ENCODE measurements at regions not wholly inside any gene's neighbourhood (a gene's known extent, or its start where the extent isn't known, plus 50 kb on each side); places are given as distances from the start of the nearest gene placed in this dataset.

DNA sequence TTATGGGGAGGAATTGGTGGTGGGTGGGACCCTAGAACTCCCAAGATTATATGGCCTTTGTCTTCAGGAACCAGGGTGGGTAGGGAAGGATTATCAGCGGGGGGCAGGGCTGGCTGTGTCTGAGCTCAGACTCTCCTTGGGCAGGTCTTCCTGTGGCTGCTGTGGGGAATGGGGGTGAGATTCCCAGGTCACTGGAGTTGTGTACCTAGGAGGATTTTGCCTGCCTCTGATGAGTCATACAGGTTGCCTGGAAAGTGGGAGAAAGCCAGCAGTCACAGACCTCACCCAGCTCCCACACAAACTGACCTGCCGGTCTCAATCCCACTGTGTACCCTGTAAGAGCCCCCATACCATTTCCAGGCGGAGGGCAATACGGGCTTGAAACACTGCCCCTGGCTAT is 209.9 kb upstream of the CNTN3 start:
- no peak overlapping the region for H3K27ac ChIP-seq (ENCODE audit: low read depth, low read length)
- H2AFZ ChIP-seq (ENCODE audit: low read length), result 0 out of 2 replicates have a peak overlapping the region, but pooled peaks have one; percentile 32

More for the DNA sequence above, 209.9 kb upstream of the CNTN3 start:
- no peak overlapping the region for H4K5ac ChIP-seq (ENCODE audit: insufficient read length, low read depth, low read length)
- FAIRE-seq, result no peak
- H2BK15ac ChIP-seq (ENCODE audit: low read length), result no peak overlapping the region
- CTCF ChIA-PET (ENCODE audit: partially characterized antibody), result no interaction called here
- H4K8ac ChIP-seq (ENCODE audit: extremely low read depth, insufficient read depth, low read length), result no peak overlapping the region
- H3K23me2 ChIP-seq (ENCODE audit: low read depth, low read length), result no peaks in the 10 kb centered on the region
- H2BK120ac ChIP-seq (replicated peaks; ENCODE audit: low read depth, low read length), result no peak overlapping the region
- H3K36me3 ChIP-seq (ENCODE audit: control insufficient read depth in 2 of 4, insufficient read depth in 4 of 4, low read length in 3 of 4), result no peaks in the 10 kb centered on the region
- TF ChIP-seq BACH1 (IDR thresholded peaks at IDR 0.05; ENCODE audit: low read length), result no peak
- no peak for TF ChIP-seq KDM5A (IDR thresholded peaks at IDR 0.05; ENCODE audit: low read length)
- no peak for TF ChIP-seq SP1 (IDR thresholded peaks at IDR 0.05; ENCODE audit: low read depth, low read length)
- no peak for TF ChIP-seq KDM1A (IDR thresholded peaks at IDR 0.05; ENCODE audit: borderline replicate concordance, low read length)
- TF ChIP-seq, protein P1, sequence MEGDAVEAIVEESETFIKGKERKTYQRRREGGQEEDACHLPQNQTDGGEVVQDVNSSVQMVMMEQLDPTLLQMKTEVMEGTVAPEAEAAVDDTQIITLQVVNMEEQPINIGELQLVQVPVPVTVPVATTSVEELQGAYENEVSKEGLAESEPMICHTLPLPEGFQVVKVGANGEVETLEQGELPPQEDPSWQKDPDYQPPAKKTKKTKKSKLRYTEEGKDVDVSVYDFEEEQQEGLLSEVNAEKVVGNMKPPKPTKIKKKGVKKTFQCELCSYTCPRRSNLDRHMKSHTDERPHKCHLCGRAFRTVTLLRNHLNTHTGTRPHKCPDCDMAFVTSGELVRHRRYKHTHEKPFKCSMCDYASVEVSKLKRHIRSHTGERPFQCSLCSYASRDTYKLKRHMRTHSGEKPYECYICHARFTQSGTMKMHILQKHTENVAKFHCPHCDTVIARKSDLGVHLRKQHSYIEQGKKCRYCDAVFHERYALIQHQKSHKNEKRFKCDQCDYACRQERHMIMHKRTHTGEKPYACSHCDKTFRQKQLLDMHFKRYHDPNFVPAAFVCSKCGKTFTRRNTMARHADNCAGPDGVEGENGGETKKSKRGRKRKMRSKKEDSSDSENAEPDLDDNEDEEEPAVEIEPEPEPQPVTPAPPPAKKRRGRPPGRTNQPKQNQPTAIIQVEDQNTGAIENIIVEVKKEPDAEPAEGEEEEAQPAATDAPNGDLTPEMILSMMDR (IDR thresholded peaks at IDR 0.05; ENCODE audit: control extremely low read depth in 1 of 3, insufficient read depth in 1 of 3, low read depth in 1 of 3, low read length in 3 of 3), result no peak
- TF ChIP-seq POLR2AphosphoS5 (IDR thresholded peaks at IDR 0.05; ENCODE audit: low read depth, low read length), result no peak
- TF ChIP-seq MAFK (IDR thresholded peaks at IDR 0.05; ENCODE audit: low read depth, low read length), result no peak
- TF ChIP-seq GTF2F1 (IDR thresholded peaks at IDR 0.05; ENCODE audit: borderline replicate concordance, low read depth, low read length), result no peak
- no peak for TF ChIP-seq SIN3A (conservative IDR thresholded peaks at IDR 0.05 in 1 of 2, IDR thresholded peaks at IDR 0.05 in 1 of 2; ENCODE audit: low read depth in 1 of 2, low read length in 2 of 2)
- no peak for TF ChIP-seq JUN (IDR thresholded peaks at IDR 0.05; ENCODE audit: low read depth, low read length)
- TF ChIP-seq EGR1 (IDR thresholded peaks at IDR 0.05; ENCODE audit: borderline replicate concordance, low read depth, low read length), result no peak
- TF ChIP-seq RFX5 (IDR thresholded peaks at IDR 0.05; ENCODE audit: borderline replicate concordance, low read depth, low read length), result no peak
- no peaks in the 10 kb centered on the region; a peak in 1 of 4 replicates for H3K9me3 ChIP-seq (ENCODE audit: insufficient read depth in 2 of 2, low read depth in 1 of 2, low read length in 1 of 2)
- no peak overlapping the region for H3K9ac ChIP-seq (replicated peaks in 1 of 4; ENCODE audit: extremely low read depth in 1 of 4, low read depth in 3 of 4, low read length in 3 of 4)
- H3K27me3 ChIP-seq (replicated peaks in 1 of 4; ENCODE audit: control insufficient read depth in 3 of 4, extremely low read depth in 1 of 4, insufficient read depth in 3 of 4, low read length in 3 of 4), result no peaks in the 10 kb centered on the region
- H2BK12ac ChIP-seq (ENCODE audit: low read depth, low read length), result no peak overlapping the region
- no peak overlapping the region for H2AK5ac ChIP-seq (ENCODE audit: low read depth, low read length)
- no peak overlapping the region for H3K23ac ChIP-seq (ENCODE audit: insufficient read length)
- H3K18ac ChIP-seq (ENCODE audit: extremely low read depth, low read length), result no peak overlapping the region
- no peaks in the 10 kb centered on the region for H4K20me1 ChIP-seq (replicated peaks in 1 of 2; ENCODE audit: control insufficient read depth in 1 of 2, insufficient read depth in 2 of 2, low read length in 2 of 2)
- 94% methylated on average over 4 of the region's 4 CpGs; no CpG with 5 or more reads in 1 of the 2 experiments for WGBS, 2 experiments (ENCODE audit: extremely low coverage in 1 of 2, insufficient coverage in 1 of 2, insufficient read length in 1 of 2, insufficient replicate concordance in 2 of 2, low coverage in 1 of 2, low lambda C conversion rate in 2 of 2, missing lambda C conversion rate in 1 of 2)
- H3K4me1 ChIP-seq (replicated peaks in 1 of 4; ENCODE audit: control insufficient read depth in 3 of 4, insufficient read depth in 4 of 4, low read length in 3 of 4), result no peaks in the 10 kb centered on the region
- H4K91ac ChIP-seq (replicated peaks; ENCODE audit: insufficient read length, low read length), result no peak overlapping the region
- POLR2A ChIA-PET (ENCODE audit: partially characterized antibody), result interaction anchor here (1.9 kb wide), 1 partner anchor 8 kb away, joined by 5 read pairs; no protein-coding TSS in a partner anchor
- no peak overlapping the region for H3K4me3 ChIP-seq (ENCODE audit: extremely low read depth in 1 of 4, insufficient read depth in 2 of 4, low read depth in 3 of 4, low read length in 4 of 4)
- no peak for DNase-seq (ENCODE audit: low read depth in 1 of 2, low spot score in 2 of 2)
- H3K79me2 ChIP-seq (ENCODE audit: control insufficient read depth in 1 of 2, insufficient read depth in 2 of 2, low read length in 2 of 2), result no peaks in the 10 kb centered on the region
- H3K56ac ChIP-seq (replicated peaks; ENCODE audit: insufficient read length, low read depth, low read length), result no peak overlapping the region
- H3K4me2 ChIP-seq (ENCODE audit: insufficient read depth in 1 of 2, low read depth in 2 of 2, low read length in 2 of 2), result no peak overlapping the region
- H3K79me1 ChIP-seq (ENCODE audit: low read depth, low read length), result no peaks in the 10 kb centered on the region
- no peak overlapping the region for H2BK20ac ChIP-seq (ENCODE audit: low read length)
- H3K4ac ChIP-seq (replicated peaks; ENCODE audit: insufficient read length, low read depth, low read length), result no peak overlapping the region
- no peak overlapping the region for H2BK5ac ChIP-seq (ENCODE audit: low read depth, low read length)
- H3K14ac ChIP-seq (ENCODE audit: insufficient read length), result no peak overlapping the region
